A549 (cell line): ENCODE measurements at regions not wholly inside any gene's neighbourhood (a gene's known extent, or its start where the extent isn't known, plus 50 kb on each side); places are given as distances from the start of the nearest gene placed in this dataset.

Source experiments
- ATAC-seq, 2 experiments: fragments of 200-7000 bp in 1 of 2; fragments of >200 bp in 1 of 2; cut with Nextera tagmentation in 1 of 2; cut with Tn5 transposase in 1 of 2; 3 replicates each; pipeline versions ENCODE4 v1.8.0 to v1.9.1; 2018 to 2020; ENCODE audit warnings: mild to moderate bottlenecking in 1 of 2, moderate library complexity in 1 of 2
- CTCF ChIA-PET: fragments of 300-600 bp; sonication (Branson Sonifier 250); formaldehyde crosslinking; extraction: SDS; loops from one replicate; lab custom pipeline; 2021; ENCODE audit warnings: antibody characterized with exemption, inconsistent platforms; lab: Yijun Ruan, JAX
- POLR2A ChIA-PET: fragments of 350-600 bp; formaldehyde crosslinking; extraction: SDS; loops from one replicate; lab custom pipeline; 2021; ENCODE audit warnings: antibody characterized with exemption, inconsistent platforms; lab: Yijun Ruan, JAX
- DNase-seq, 2 experiments: peaks; one replicate each; pipeline versions ENCODE4 v3.0.0 to v3.0.0-alpha.2; 2011 to 2016; ENCODE audit warnings: low read depth in 1 of 2, low spot score in 1 of 2
- FAIRE-seq: peaks from 2 replicates; lab custom pipeline; 2011; peaks lifted over from hg19 to GRCh38; lab: Jason Lieb, UNC
- H3K27ac ChIP-seq, 2 experiments: fragments of >200 bp; sonication (Bioruptor Twin); formaldehyde crosslinking; 3 replicates each; pipeline ENCODE4 v1.5.1; 2016 to 2017
- H3K4me1 ChIP-seq: fragments of >200 bp; sonication (Bioruptor Twin); formaldehyde crosslinking; 3 replicates; pipeline ENCODE4 v1.6.1; 2016
- H3K4me2 ChIP-seq: fragments of >200 bp; sonication (Bioruptor Twin); formaldehyde crosslinking; 3 replicates; pipeline ENCODE4 v1.6.1; 2016
- H3K4me3 ChIP-seq: fragments of >200 bp; sonication (Bioruptor Twin); formaldehyde crosslinking; 3 replicates; pipeline ENCODE4 v1.5.1; 2016
- H3K9me3 ChIP-seq: fragments of >200 bp; sonication (Bioruptor Twin); formaldehyde crosslinking; 3 replicates; pipeline ENCODE4 v1.6.1; 2016
- CBX2 ChIP-seq: fragments of 200-600 bp; sonication (generic); IDR thresholded peaks from 2 replicates; pipeline ENCODE4 v1.6.1; 2016; ENCODE audit warnings: low read depth, mild to moderate bottlenecking, borderline replicate concordance
- CEBPB ChIP-seq, 2 experiments: fragments of >200 bp in 1 of 2; sonication (Bioruptor Twin) in 1 of 2; formaldehyde crosslinking in 1 of 2; IDR thresholded peaks; 2 replicates each; pipeline ENCODE4 v1.6.1; 2012 to 2016
- EHF ChIP-seq: fragments of 250-450 bp; sonication (Bioruptor Pico); IDR thresholded peaks from 2 replicates; pipeline ENCODE4 v1.5.0; 2020; ENCODE audit warnings: mild to moderate bottlenecking
- EHMT2 ChIP-seq: fragments of 200-600 bp; sonication (generic); IDR thresholded peaks from 2 replicates; pipeline ENCODE4 v1.6.1; 2016; ENCODE audit warnings: antibody characterized with exemption, low read depth, mild to moderate bottlenecking, moderate library complexity
- EP300 ChIP-seq, 2 experiments: fragments of >200 bp; sonication (Bioruptor Twin); formaldehyde crosslinking; IDR thresholded peaks; 2 replicates in 1 of 2; 3 replicates in 1 of 2; pipeline ENCODE4 v1.6.1; 2016 to 2017
- FOSL2 ChIP-seq, 2 experiments: fragments of 450-650 bp in 1 of 2; fragments of >200 bp in 1 of 2; sonication (Bioruptor Twin) in 1 of 2; formaldehyde crosslinking; IDR thresholded peaks; 2 replicates each; pipeline versions ENCODE4 v1.5.0 to v1.6.1; 2016 to 2020; ENCODE audit warnings: mild to moderate bottlenecking in 1 of 2, moderate library complexity in 1 of 2
- GATA3 ChIP-seq: IDR thresholded peaks from 2 replicates; pipeline ENCODE4 v1.6.1; 2012; ENCODE audit warnings: borderline replicate concordance
- HOXB13 ChIP-seq: fragments of 250-450 bp; sonication (Bioruptor Pico); IDR thresholded peaks from 2 replicates; pipeline ENCODE4 v1.5.0; 2020; ENCODE audit warnings: low read depth, mild to moderate bottlenecking, moderate library complexity
- JUN ChIP-seq, 2 experiments: fragments of >200 bp; sonication (Bioruptor Twin); formaldehyde crosslinking; IDR thresholded peaks; 2 replicates in 1 of 2; 3 replicates in 1 of 2; pipeline ENCODE4 v1.6.1; 2016 to 2017
- KDM5A ChIP-seq: fragments of 200-600 bp; sonication (generic); IDR thresholded peaks from 2 replicates; pipeline ENCODE4 v1.6.1; 2016; ENCODE audit warnings: antibody characterized with exemption, mild to moderate bottlenecking
- MAFK ChIP-seq: fragments of 450-650 bp; IDR thresholded peaks from 2 replicates; pipeline ENCODE4 v1.6.1; 2014; ENCODE audit not compliant: partially characterized antibody
- MAX ChIP-seq: IDR thresholded peaks from 2 replicates; pipeline ENCODE4 v1.6.1; 2012
- MAZ ChIP-seq: fragments of 150-350 bp; IDR thresholded peaks from 2 replicates; pipeline ENCODE4 v1.6.1; 2014; ENCODE audit warnings: antibody characterized with exemption, low read depth, low read length, borderline replicate concordance
- MYC ChIP-seq: IDR thresholded peaks from 2 replicates; pipeline ENCODE4 v1.6.1; 2012; ENCODE audit warnings: mild to moderate bottlenecking, inconsistent platforms, low read length, improper control_type of control experiment, borderline replicate concordance
- PHF8 ChIP-seq: fragments of 200-600 bp; sonication (generic); IDR thresholded peaks from 2 replicates; pipeline ENCODE4 v1.6.1; 2016; ENCODE audit warnings: low read depth, mild to moderate bottlenecking, antibody characterized with exemption, moderate library complexity, borderline replicate concordance
- REST ChIP-seq: fragments of 200-600 bp; sonication (generic); IDR thresholded peaks from 2 replicates; pipeline ENCODE4 v1.6.1; 2016; ENCODE audit warnings: antibody characterized with exemption, mild to moderate bottlenecking, moderate library complexity
- RFX5 ChIP-seq: fragments of 450-650 bp; IDR thresholded peaks from 2 replicates; pipeline ENCODE4 v1.7.1; 2014; ENCODE audit warnings: antibody characterized with exemption, mild to moderate bottlenecking, moderate library complexity
- SMC3 ChIP-seq: fragments of >200 bp; sonication (Bioruptor Twin); formaldehyde crosslinking; IDR thresholded peaks from 3 replicates; pipeline ENCODE4 v1.6.1; 2018; ENCODE audit warnings: inconsistent platforms
- TFCP2L1 ChIP-seq: fragments of 250-450 bp; sonication (Bioruptor Pico); IDR thresholded peaks from 2 replicates; pipeline ENCODE4 v1.5.0; 2021; ENCODE audit warnings: mild to moderate bottlenecking
- USF2 ChIP-seq: fragments of 450-650 bp; IDR thresholded peaks from 2 replicates; pipeline ENCODE4 v1.6.1; 2014; ENCODE audit warnings: antibody characterized with exemption
- ZFP36 ChIP-seq: fragments of 450-650 bp; IDR thresholded peaks from 2 replicates; pipeline ENCODE4 v1.6.1; 2014; ENCODE audit warnings: borderline replicate concordance; ENCODE audit not compliant: partially characterized antibody
- ZNF302 ChIP-seq: fragments of 250-450 bp; sonication (Bioruptor Pico); IDR thresholded peaks from 2 replicates; pipeline ENCODE4 v1.9.0; 2021; ENCODE audit warnings: inconsistent platforms, mild to moderate bottlenecking, moderate library complexity
- ZSCAN20 ChIP-seq: fragments of 250-450 bp; sonication (Bioruptor Pico); IDR thresholded peaks from 2 replicates; pipeline ENCODE4 v1.8.0; 2022; ENCODE audit warnings: mild to moderate bottlenecking, moderate library complexity
- WGBS: methylation state at CpG from one replicate; pipeline ENCODE4 v1.1.6; 2017; ENCODE audit errors: missing lambda C conversion rate; 5-methylcytosine and 5-hydroxymethylcytosine counted together
- TF ChIP-seq, protein P1 (sequence below): fragments of >200 bp; sonication (Bioruptor Twin); formaldehyde crosslinking; IDR thresholded peaks from 3 replicates; pipeline ENCODE4 v1.6.1; 2016
- TF ChIP-seq, protein P2 (sequence below): fragments of >200 bp; sonication (Bioruptor Twin); formaldehyde crosslinking; IDR thresholded peaks from 2 replicates; pipeline ENCODE4 v1.6.1; 2016
- TF ChIP-seq, protein P3 (sequence below): fragments of 150-350 bp; IDR thresholded peaks from 2 replicates; pipeline ENCODE4 v1.6.1; 2014; ENCODE audit warnings: low read depth, mild to moderate bottlenecking, low read length

- TF ChIP-seq KDM5A (no peak), EHF (no peak), EP300 (IDR thresholded peaks at IDR 0.05) (no peak), SMC3 (no peak), REST (no peak), FOSL2 (IDR thresholded peaks at IDR 0.05) (no peak), FOSL2 (CRISPR knock-in tag; IDR thresholded peaks at IDR 0.05) (no peak)
- TF ChIP-seq, protein P1, sequence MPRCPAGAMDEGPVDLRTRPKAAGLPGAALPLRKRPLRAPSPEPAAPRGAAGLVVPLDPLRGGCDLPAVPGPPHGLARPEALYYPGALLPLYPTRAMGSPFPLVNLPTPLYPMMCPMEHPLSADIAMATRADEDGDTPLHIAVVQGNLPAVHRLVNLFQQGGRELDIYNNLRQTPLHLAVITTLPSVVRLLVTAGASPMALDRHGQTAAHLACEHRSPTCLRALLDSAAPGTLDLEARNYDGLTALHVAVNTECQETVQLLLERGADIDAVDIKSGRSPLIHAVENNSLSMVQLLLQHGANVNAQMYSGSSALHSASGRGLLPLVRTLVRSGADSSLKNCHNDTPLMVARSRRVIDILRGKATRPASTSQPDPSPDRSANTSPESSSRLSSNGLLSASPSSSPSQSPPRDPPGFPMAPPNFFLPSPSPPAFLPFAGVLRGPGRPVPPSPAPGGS: no peak
- TF ChIP-seq, protein P2, sequence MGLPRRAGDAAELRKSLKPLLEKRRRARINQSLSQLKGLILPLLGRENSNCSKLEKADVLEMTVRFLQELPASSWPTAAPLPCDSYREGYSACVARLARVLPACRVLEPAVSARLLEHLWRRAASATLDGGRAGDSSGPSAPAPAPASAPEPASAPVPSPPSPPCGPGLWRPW: no peak
Measured at GRCh38 chr2:2691419-2691818, 360.3 kb upstream of the MYT1L start (continued).

- TF ChIP-seq TFCP2L1 (CRISPR knock-in tag) (no peak), EHF (no peak), MAX (no peak), PHF8 (no peak)
- Histone ChIP-seq H3K4me1 (no peaks in the 10 kb centered on the region), H3K27ac (no peak overlapping the region), H3K4me2 (no peak overlapping the region), H3K4me3 (no peak overlapping the region), H3K9me3 (no peaks in the 10 kb centered on the region)
- WGBS: 3% methylated on average over 4 of the region's 4 CpGs
- FAIRE-seq: no peak
- ChIA-PET CTCF (no interaction called here), POLR2A (no interaction called here)
- no peak for ATAC-seq
- no peak for DNase-seq
Measured at GRCh38 chr2:2690985-2691384, 359.9 kb upstream of the MYT1L start.

DNA sequence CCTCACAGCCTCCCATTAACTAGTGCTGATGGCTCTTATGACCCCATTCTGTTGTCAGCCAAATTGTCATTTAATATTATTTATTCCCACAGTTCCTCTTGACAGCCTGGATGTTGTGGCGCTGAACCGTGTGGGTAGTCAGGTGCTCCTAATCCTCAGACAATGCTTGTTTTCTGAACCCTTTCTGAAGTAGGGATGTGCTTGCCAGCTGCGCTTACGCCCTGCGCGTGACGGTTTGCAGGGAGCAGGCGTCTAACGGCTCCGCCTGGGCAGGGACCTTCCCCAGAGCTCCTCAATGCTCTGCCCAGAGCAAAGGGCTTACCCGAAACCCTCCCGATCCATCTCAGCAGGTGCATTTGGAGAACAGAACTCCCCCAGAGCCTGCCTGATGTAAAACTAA lies 358.2 kb upstream of the MYT1L start:
- CTCF ChIA-PET: no interaction called here
- WGBS: 60% methylated on average over 12 of the region's 12 CpGs

More for the DNA sequence above, 358.2 kb upstream of the MYT1L start:
- Histone ChIP-seq H3K27ac (no peak overlapping the region), H3K4me2 (no peak overlapping the region), H3K4me3 (no peak overlapping the region), H3K4me1 (no peaks in the 10 kb centered on the region), H3K9me3 (no peaks in the 10 kb centered on the region)
- no peak for TF ChIP-seq EHF
- TF ChIP-seq JUN (IDR thresholded peaks at IDR 0.05): no peak
- TF ChIP-seq ZFP36: no peak
- no peak for TF ChIP-seq CEBPB (IDR thresholded peaks at IDR 0.05)
- no peak for TF ChIP-seq HOXB13 (CRISPR knock-in tag)
- TF ChIP-seq MYC: no peak
- TF ChIP-seq, protein P2: no peak
- no peak for TF ChIP-seq GATA3
- TF ChIP-seq EHMT2: no peak
- TF ChIP-seq CBX2: no peak
- TF ChIP-seq RFX5: no peak
- no peak for TF ChIP-seq ZSCAN20 (CRISPR knock-in tag)
- TF ChIP-seq MAFK: no peak
- TF ChIP-seq USF2: no peak
- no peak for TF ChIP-seq FOSL2 (IDR thresholded peaks at IDR 0.05)
- TF ChIP-seq FOSL2 (CRISPR knock-in tag; IDR thresholded peaks at IDR 0.05): no peak
- TF ChIP-seq ZNF302 (CRISPR knock-in tag): no peak
- no peak for TF ChIP-seq MAZ
- no peak for TF ChIP-seq MAX
- TF ChIP-seq, protein P1: no peak
- TF ChIP-seq, protein P3, sequence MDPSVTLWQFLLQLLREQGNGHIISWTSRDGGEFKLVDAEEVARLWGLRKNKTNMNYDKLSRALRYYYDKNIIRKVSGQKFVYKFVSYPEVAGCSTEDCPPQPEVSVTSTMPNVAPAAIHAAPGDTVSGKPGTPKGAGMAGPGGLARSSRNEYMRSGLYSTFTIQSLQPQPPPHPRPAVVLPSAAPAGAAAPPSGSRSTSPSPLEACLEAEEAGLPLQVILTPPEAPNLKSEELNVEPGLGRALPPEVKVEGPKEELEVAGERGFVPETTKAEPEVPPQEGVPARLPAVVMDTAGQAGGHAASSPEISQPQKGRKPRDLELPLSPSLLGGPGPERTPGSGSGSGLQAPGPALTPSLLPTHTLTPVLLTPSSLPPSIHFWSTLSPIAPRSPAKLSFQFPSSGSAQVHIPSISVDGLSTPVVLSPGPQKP: no peak
- POLR2A ChIA-PET: no interaction called here
- no peak for FAIRE-seq
- no peak for DNase-seq
- ATAC-seq: no peak
